Right lobe of liver (tissue), 4 donors: ENCODE measurements at regions not wholly inside any gene's neighbourhood (a gene's known extent, or its start where the extent isn't known, plus 50 kb on each side); places are given as distances from the start of the nearest gene placed in this dataset.

Source experiments
- CTCF ChIP-seq, 4 donors: fragments of 200-600 bp in 3 of 4; fragments of 450-650 bp in 1 of 4; IDR thresholded peaks; one replicate each; pipeline versions ENCODE4 v1.5.1 to v1.8.0; 2016 to 2022; ENCODE audit warnings: antibody characterized with exemption in 4 of 4, mild to moderate bottlenecking in 2 of 4
- POLR2A ChIP-seq: fragments of 450-650 bp; IDR thresholded peaks from one replicate; pipeline ENCODE4 v1.6.1; 2017; ENCODE audit warnings: antibody characterized with exemption, mild to moderate bottlenecking
- donor health status: DM: no; HTN: no; CAD: no.
- donor health status: DM: no; HTN: no; CAD: no.
- donor health status: DM: no; HTN: yes; CAD: no.

GRCh38 chr14:26939755-26940154, 341.9 kb upstream of the NOVA1 start:
- no peak for TF ChIP-seq CTCF (IDR thresholded peaks at IDR 0.05)
- TF ChIP-seq POLR2A = no peak
